Mesothelial cell of epicardium (in vitro differentiated cells): ENCODE measurements at regions not wholly inside any gene's neighbourhood (a gene's known extent, or its start where the extent isn't known, plus 50 kb on each side); places are given as distances from the start of the nearest gene placed in this dataset.

Experiments used
- DNase-seq, 2 experiments: peaks; one replicate each; pipeline ENCODE4 v3.0.0; 2021; ENCODE audit warnings: low spot score in 2 of 2; ENCODE audit not compliant: unreplicated experiment in 2 of 2
- H3K27ac Mint-ChIP-seq: 2 replicates; pipeline ENCODE4 v1.8.0; 2021; ENCODE audit warnings: mixed read lengths
- H3K27me3 Mint-ChIP-seq: 2 replicates; pipeline ENCODE4 v1.8.0; 2021; ENCODE audit warnings: low read depth, mixed read lengths
- H3K36me3 Mint-ChIP-seq: 2 replicates; pipeline ENCODE4 v1.8.0; 2021; ENCODE audit warnings: mixed read lengths
- H3K4me1 Mint-ChIP-seq: 2 replicates; pipeline ENCODE4 v1.8.0; 2021; ENCODE audit warnings: mixed read lengths
- H3K4me3 Mint-ChIP-seq: 2 replicates; pipeline ENCODE4 v1.8.0; 2021; ENCODE audit warnings: mild to moderate bottlenecking, moderate library complexity, mixed read lengths
- H3K9me3 Mint-ChIP-seq: 2 replicates; pipeline ENCODE4 v1.8.0; 2021; ENCODE audit warnings: mixed read lengths
- TF ChIP-seq, protein P1 (sequence below): fragments of 200-600 bp; sonication (generic); IDR thresholded peaks from one replicate; pipeline ENCODE4 v1.5.0; 2021; ENCODE audit warnings: antibody characterized with exemption; ENCODE audit not compliant: unreplicated experiment

DNA sequence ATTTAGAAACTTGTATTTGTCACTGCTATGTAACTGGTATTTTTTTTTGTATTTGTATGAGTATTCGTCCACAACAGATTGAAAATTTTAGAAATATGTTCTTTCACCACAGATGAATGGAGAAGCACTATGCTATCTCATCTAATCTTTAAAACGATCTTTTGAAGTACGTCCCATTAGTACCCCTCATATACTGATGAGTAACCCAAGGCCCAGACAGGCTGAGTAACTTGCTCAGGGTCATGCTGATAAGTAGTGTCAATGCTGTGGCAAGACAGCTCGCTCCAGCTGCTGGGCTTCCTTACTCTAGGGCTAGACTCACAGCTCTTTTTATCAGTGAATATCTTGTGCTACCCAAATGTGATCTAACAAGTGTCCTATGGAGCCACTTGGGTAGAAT is 154.2 kb downstream of the SUCLA2 start:
- TF ChIP-seq, protein P1, sequence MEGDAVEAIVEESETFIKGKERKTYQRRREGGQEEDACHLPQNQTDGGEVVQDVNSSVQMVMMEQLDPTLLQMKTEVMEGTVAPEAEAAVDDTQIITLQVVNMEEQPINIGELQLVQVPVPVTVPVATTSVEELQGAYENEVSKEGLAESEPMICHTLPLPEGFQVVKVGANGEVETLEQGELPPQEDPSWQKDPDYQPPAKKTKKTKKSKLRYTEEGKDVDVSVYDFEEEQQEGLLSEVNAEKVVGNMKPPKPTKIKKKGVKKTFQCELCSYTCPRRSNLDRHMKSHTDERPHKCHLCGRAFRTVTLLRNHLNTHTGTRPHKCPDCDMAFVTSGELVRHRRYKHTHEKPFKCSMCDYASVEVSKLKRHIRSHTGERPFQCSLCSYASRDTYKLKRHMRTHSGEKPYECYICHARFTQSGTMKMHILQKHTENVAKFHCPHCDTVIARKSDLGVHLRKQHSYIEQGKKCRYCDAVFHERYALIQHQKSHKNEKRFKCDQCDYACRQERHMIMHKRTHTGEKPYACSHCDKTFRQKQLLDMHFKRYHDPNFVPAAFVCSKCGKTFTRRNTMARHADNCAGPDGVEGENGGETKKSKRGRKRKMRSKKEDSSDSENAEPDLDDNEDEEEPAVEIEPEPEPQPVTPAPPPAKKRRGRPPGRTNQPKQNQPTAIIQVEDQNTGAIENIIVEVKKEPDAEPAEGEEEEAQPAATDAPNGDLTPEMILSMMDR = no peak
- no peaks in the 10 kb centered on the region for H3K4me1 Mint-ChIP-seq
- H3K4me3 Mint-ChIP-seq = no peak overlapping the region
- peaks cover 19% of the 10 kb centered on the region for H3K9me3 Mint-ChIP-seq
- no peaks in the 10 kb centered on the region for H3K36me3 Mint-ChIP-seq
- no peak for DNase-seq
- no peak overlapping the region for H3K27ac Mint-ChIP-seq
- H3K27me3 Mint-ChIP-seq = no peaks in the 10 kb centered on the region

DNA sequence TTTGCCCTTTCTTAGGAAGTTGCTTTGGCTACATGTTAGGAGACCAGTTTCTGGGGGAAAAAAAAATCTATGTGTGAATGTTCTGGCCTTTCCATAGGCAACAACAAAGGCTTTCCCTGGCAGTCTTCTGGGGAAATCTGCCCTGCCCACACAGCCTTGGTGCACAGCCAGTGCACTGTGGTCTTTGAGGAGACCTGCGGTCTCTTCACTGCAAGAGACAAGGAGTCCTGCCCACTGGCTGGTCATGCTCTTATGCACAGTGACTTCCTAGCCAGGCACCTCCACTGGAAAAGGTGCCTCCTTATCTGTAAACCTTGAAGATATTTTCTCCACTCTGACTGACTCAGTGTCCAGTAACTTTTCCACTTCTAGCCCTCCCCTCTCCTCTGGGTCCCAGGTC is 155.1 kb downstream of the SUCLA2 start:
- Mint-ChIP-seq H3K36me3 (no peaks in the 10 kb centered on the region), H3K27ac (no peak overlapping the region), H3K9me3 (peaks cover 19% of the 10 kb centered on the region), H3K4me1 (no peaks in the 10 kb centered on the region), H3K4me3 (no peak overlapping the region), H3K27me3 (no peaks in the 10 kb centered on the region)
- TF ChIP-seq, protein P1 = no peak
- no peak for DNase-seq

DNA sequence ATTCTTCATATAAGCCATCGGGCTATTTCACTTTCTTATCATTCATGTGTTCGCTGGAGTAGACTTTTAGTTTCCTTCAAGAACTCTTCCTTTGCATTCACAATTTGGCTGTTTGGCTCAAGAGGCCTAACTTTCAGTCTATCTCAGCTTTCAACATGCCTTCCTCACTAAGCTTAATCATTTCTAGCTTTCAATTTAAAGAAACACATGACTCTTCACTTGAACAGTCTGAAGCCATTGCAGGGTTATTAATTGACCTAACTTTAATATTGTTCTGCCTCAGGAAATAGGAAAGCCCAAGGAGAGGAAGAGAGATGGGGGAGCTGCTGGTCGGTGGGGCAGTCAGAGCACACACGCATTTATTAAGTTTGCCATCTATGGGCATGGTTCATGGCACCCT is 158.1 kb downstream of the SUCLA2 start:
- TF ChIP-seq, protein P1 = no peak
- DNase-seq = no peak
- H3K36me3 Mint-ChIP-seq = no peaks in the 10 kb centered on the region
- no peaks in the 10 kb centered on the region for H3K9me3 Mint-ChIP-seq
- H3K27me3 Mint-ChIP-seq = no peaks in the 10 kb centered on the region
- no peak overlapping the region for H3K4me3 Mint-ChIP-seq
- no peak overlapping the region for H3K27ac Mint-ChIP-seq
- no peaks in the 10 kb centered on the region for H3K4me1 Mint-ChIP-seq

DNA sequence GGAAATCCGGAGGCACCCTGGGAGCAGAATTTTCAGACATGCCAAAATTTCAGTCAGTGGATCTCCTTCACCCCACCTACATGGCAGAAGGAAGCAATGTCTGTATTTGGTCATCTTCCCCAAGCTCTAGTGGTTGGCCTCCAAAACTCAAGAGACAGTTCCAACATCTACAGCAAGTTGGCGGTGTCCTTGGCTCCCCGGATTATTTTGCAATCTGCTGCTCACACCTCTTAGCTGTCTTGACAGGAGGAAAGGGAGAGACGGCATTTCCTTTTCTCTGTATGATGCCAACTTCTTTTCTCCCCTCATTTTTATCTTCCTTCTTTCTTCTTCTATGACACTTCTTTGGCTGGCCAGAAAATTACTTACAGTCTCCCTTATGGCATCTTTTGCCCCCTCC is 159.9 kb downstream of the SUCLA2 start:
- no peak for DNase-seq
- H3K9me3 Mint-ChIP-seq = no peaks in the 10 kb centered on the region
- no peaks in the 10 kb centered on the region for H3K27me3 Mint-ChIP-seq
- H3K4me3 Mint-ChIP-seq = no peak overlapping the region
- H3K36me3 Mint-ChIP-seq = no peaks in the 10 kb centered on the region
- H3K4me1 Mint-ChIP-seq = no peaks in the 10 kb centered on the region
- TF ChIP-seq, protein P1 = no peak
- no peak overlapping the region for H3K27ac Mint-ChIP-seq

DNA sequence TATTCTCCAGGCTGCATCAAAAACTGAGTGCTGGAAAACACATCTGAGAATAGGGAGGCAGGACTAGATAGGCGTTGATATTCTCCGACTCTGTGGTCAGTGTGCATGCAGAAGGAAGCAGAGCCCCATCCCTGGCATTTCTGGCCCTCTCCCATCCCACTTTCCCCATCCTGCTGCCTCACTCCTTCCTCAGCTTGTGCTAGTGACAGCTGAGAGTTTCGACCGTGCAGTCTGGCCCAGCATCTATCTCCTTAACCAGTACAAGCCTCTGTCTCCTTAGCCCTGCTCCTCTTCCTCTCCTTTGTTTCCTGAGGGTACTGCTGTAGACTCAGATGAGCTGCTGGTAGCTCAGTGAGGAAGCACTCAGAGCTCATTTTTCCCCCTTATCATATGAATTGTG is 163.2 kb downstream of the SUCLA2 start:
- DNase-seq = no peak
- no peaks in the 10 kb centered on the region for H3K9me3 Mint-ChIP-seq
- H3K27ac Mint-ChIP-seq = no peak overlapping the region
- TF ChIP-seq, protein P1 = no peak
- H3K27me3 Mint-ChIP-seq = no peaks in the 10 kb centered on the region
- H3K4me1 Mint-ChIP-seq = no peaks in the 10 kb centered on the region
- no peak overlapping the region for H3K4me3 Mint-ChIP-seq
- H3K36me3 Mint-ChIP-seq = no peaks in the 10 kb centered on the region
